Ovary (tissue), 3 donors: ENCODE measurements at regions not wholly inside any gene's neighbourhood (a gene's known extent, or its start where the extent isn't known, plus 50 kb on each side); places are given as distances from the start of the nearest gene placed in this dataset.

Source experiments
- EP300 ChIP-seq: sonication (generic); formaldehyde crosslinking; IDR thresholded peaks from one replicate; pipeline ENCODE4 v1.6.1; 2017; ENCODE audit warnings: antibody characterized with exemption
- POLR2A ChIP-seq: fragments of 450-650 bp; IDR thresholded peaks from one replicate; pipeline ENCODE4 v1.6.1; 2017; ENCODE audit warnings: antibody characterized with exemption, mild to moderate bottlenecking, moderate library complexity
- TF ChIP-seq, protein P1 (sequence below), 3 donors: fragments of 450-650 bp in 2 of 3; fragments of 200-600 bp in 1 of 3; IDR thresholded peaks; one replicate each; pipeline versions ENCODE4 v1.5.1 to v1.8.0; 2016 to 2022; ENCODE audit warnings: antibody characterized with exemption in 3 of 3, mild to moderate bottlenecking in 1 of 3
- donor health status: DM: no; HTN: no; CAD: no.

DNA sequence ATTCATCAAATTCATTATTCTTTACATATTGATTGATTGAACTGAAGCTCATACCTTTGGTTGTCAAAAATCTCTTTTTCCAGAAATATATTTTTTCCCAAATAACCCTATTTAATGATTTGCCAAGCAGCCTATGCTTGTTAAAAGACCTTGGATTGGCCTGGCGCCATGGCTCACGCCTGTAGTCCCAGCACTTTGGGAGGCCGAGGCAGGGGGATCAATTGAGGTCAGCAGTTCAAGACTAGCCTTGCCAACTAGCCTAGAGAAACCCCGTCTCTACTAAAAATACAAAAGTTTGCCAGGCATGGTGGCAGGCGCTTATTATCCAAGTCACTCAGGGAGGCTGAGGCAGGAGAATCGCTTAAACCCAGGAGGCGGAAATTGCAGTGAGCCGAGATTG, 165.1 kb upstream of the MGAT4C start:
- TF ChIP-seq, protein P1, sequence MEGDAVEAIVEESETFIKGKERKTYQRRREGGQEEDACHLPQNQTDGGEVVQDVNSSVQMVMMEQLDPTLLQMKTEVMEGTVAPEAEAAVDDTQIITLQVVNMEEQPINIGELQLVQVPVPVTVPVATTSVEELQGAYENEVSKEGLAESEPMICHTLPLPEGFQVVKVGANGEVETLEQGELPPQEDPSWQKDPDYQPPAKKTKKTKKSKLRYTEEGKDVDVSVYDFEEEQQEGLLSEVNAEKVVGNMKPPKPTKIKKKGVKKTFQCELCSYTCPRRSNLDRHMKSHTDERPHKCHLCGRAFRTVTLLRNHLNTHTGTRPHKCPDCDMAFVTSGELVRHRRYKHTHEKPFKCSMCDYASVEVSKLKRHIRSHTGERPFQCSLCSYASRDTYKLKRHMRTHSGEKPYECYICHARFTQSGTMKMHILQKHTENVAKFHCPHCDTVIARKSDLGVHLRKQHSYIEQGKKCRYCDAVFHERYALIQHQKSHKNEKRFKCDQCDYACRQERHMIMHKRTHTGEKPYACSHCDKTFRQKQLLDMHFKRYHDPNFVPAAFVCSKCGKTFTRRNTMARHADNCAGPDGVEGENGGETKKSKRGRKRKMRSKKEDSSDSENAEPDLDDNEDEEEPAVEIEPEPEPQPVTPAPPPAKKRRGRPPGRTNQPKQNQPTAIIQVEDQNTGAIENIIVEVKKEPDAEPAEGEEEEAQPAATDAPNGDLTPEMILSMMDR (IDR thresholded peaks at IDR 0.05), result no peak
- TF ChIP-seq EP300 (no peak), POLR2A (no peak)
